RKO (cell line): ENCODE measurements at regions not wholly inside any gene's neighbourhood (a gene's known extent, or its start where the extent isn't known, plus 50 kb on each side); places are given as distances from the start of the nearest gene placed in this dataset.
"Not testable (repeated sequence)": the region's sequence is repeated elsewhere in the genome, so short reads cannot be mapped to it uniquely, and the experiment has no call there.

Experiments used
- DNase-seq: peaks from one replicate; pipeline ENCODE4 v3.0.0-alpha.2; 2016; ENCODE audit warnings: low spot score

- DNase-seq: no peak
Observed at GRCh38 chr2:77838441-77838840, 316.3 kb upstream of the LRRTM4 start.

GRCh38 chr2:77839102-77839501, 316.9 kb upstream of the LRRTM4 start:
- no peak for DNase-seq

- DNase-seq: no peak
Observed at GRCh38 chr2:77862120-77862519, 339.9 kb upstream of the LRRTM4 start.

- no peak for DNase-seq
Observed at GRCh38 chr2:77864426-77864825, 342.2 kb upstream of the LRRTM4 start.

- DNase-seq: no peak
Observed at GRCh38 chr2:77866661-77867060, 344.5 kb upstream of the LRRTM4 start.

- no peak for DNase-seq
Observed at GRCh38 chr2:77867146-77867545, 345.0 kb upstream of the LRRTM4 start.

GRCh38 chr2:77873506-77873905, 351.3 kb upstream of the LRRTM4 start:
- DNase-seq: no peak

GRCh38 chr2:77900211-77900610, 378.0 kb upstream of the LRRTM4 start:
- not testable (repeated sequence) for DNase-seq

- no peak for DNase-seq
Observed at GRCh38 chr2:77910136-77910535, 388.0 kb upstream of the LRRTM4 start.

- no peak for DNase-seq
Observed at GRCh38 chr2:77920838-77921366, 398.7 kb upstream of the LRRTM4 start.

- DNase-seq: no peak
Observed at GRCh38 chr2:77922567-77922966, 400.4 kb upstream of the LRRTM4 start.

GRCh38 chr2:77937366-77937765, 415.2 kb upstream of the LRRTM4 start:
- no peak for DNase-seq

GRCh38 chr2:77938462-77938861, 416.3 kb upstream of the LRRTM4 start:
- DNase-seq: no peak

GRCh38 chr2:77939370-77939769, 417.2 kb upstream of the LRRTM4 start:
- DNase-seq: no peak

- no peak for DNase-seq
Observed at GRCh38 chr2:77939801-77940200, 417.6 kb upstream of the LRRTM4 start.

- DNase-seq: no peak
Observed at GRCh38 chr2:77954931-77955330, 432.8 kb upstream of the LRRTM4 start.

- no peak for DNase-seq
Observed at GRCh38 chr2:77962943-77963342, 440.8 kb upstream of the LRRTM4 start.

GRCh38 chr2:77977471-77978063, 455.4 kb upstream of the LRRTM4 start:
- DNase-seq: no peak

GRCh38 chr2:77995161-77995560, 473.0 kb upstream of the LRRTM4 start:
- no peak for DNase-seq

- DNase-seq: no peak
Observed at GRCh38 chr2:77999376-77999775, 477.2 kb upstream of the LRRTM4 start.

- no peak for DNase-seq
Observed at GRCh38 chr2:78009289-78009688, 487.1 kb upstream of the LRRTM4 start.

GRCh38 chr2:78011251-78011650, 489.1 kb upstream of the LRRTM4 start:
- no peak for DNase-seq

GRCh38 chr2:78020491-78020890, 498.3 kb upstream of the LRRTM4 start:
- DNase-seq: no peak

- DNase-seq: no peak
Observed at GRCh38 chr2:78023356-78023755, 501.2 kb upstream of the LRRTM4 start.
